K562 (cell line): ENCODE measurements at regions not wholly inside any gene's neighbourhood (a gene's known extent, or its start where the extent isn't known, plus 50 kb on each side); places are given as distances from the start of the nearest gene placed in this dataset.
A peak's percentile ranks its signal among the peaks of the same experiment; 100 is the strongest.

Experiments
- BRF1 ChIP-seq: IDR thresholded peaks from 3 replicates; pipeline ENCODE4 v1.6.1; 2011; ENCODE audit warnings: borderline replicate concordance, mild to moderate bottlenecking; ENCODE audit not compliant: insufficient read length; ENCODE audit errors: extremely low read depth
- C11orf30 ChIP-seq: fragments of 450-650 bp; IDR thresholded peaks from 2 replicates; pipeline ENCODE4 v1.6.1; 2016; ENCODE audit warnings: low read depth, mild to moderate bottlenecking
- EZH2 ChIP-seq: IDR thresholded peaks from 2 replicates; pipeline ENCODE4 v1.6.1; 2012; ENCODE audit warnings: low read depth, mild to moderate bottlenecking, inconsistent platforms, low read length, borderline replicate concordance
- MAFG ChIP-seq: fragments of 450-650 bp; conservative IDR thresholded peaks from 2 replicates; pipeline ENCODE4 v1.6.1; 2016; ENCODE audit warnings: missing genetic modification characterization, missing compliant biosample characterization
- MAFK ChIP-seq: IDR thresholded peaks from 2 replicates; pipeline ENCODE4 v1.6.1; 2011; ENCODE audit warnings: low read length, improper control_type of control experiment
- NFRKB ChIP-seq: fragments of 450-650 bp; IDR thresholded peaks from 2 replicates; pipeline ENCODE4 v1.6.1; 2016; ENCODE audit warnings: low read depth
- TARDBP ChIP-seq: fragments of 450-650 bp; IDR thresholded peaks from 2 replicates; pipeline ENCODE4 v1.6.1; 2016
- ZNF316 ChIP-seq: fragments of 450-650 bp; IDR thresholded peaks from 2 replicates; pipeline ENCODE4 v1.6.1; 2016
- TF ChIP-seq, protein P1 (sequence below): sonication (generic); formaldehyde crosslinking; IDR thresholded peaks from 2 replicates; pipeline ENCODE4 v1.8.1; 2023; ENCODE audit warnings: mild to moderate bottlenecking, missing genetic modification reagents
- TF ChIP-seq, protein P2 (sequence below): sonication (generic); formaldehyde crosslinking; IDR thresholded peaks from 2 replicates; pipeline ENCODE4 v1.8.1; 2022; ENCODE audit warnings: missing genetic modification reagents
- TF ChIP-seq, protein P3 (sequence below): fragments of 250-450 bp; sonication (Bioruptor Pico); IDR thresholded peaks from 2 replicates; pipeline ENCODE4 v1.4.0; 2020; ENCODE audit warnings: mild to moderate bottlenecking

DNA sequence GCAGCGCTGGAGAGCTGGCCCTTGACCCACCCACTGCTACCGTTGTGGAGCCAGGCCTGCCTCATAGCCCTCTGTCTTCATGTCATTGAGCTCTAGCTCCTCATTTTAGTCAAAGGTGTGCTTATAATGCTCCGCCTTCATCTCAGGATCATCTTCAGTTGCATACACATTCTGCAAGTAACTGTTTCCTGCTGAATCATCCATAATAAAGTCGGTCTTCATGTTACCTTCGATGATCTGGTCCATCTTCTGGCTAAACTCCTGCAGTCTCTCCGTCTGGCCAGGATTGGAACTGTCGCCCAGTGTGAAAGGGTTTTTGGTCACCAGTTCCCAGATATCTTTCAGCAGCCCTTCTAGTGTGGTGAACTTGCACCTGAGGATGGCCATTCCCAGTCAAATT, 62.6 kb upstream of the ARMC2 start (continued):
- TF ChIP-seq EZH2 (no peak), NFRKB (no peak), C11orf30 (peak; percentile 73), MAFK (peak; percentile 36), TARDBP (no peak), MAFG (tag) (peak; percentile 78), ZNF316 (peak; percentile 77), BRF1 (no peak)
- TF ChIP-seq, protein P1, sequence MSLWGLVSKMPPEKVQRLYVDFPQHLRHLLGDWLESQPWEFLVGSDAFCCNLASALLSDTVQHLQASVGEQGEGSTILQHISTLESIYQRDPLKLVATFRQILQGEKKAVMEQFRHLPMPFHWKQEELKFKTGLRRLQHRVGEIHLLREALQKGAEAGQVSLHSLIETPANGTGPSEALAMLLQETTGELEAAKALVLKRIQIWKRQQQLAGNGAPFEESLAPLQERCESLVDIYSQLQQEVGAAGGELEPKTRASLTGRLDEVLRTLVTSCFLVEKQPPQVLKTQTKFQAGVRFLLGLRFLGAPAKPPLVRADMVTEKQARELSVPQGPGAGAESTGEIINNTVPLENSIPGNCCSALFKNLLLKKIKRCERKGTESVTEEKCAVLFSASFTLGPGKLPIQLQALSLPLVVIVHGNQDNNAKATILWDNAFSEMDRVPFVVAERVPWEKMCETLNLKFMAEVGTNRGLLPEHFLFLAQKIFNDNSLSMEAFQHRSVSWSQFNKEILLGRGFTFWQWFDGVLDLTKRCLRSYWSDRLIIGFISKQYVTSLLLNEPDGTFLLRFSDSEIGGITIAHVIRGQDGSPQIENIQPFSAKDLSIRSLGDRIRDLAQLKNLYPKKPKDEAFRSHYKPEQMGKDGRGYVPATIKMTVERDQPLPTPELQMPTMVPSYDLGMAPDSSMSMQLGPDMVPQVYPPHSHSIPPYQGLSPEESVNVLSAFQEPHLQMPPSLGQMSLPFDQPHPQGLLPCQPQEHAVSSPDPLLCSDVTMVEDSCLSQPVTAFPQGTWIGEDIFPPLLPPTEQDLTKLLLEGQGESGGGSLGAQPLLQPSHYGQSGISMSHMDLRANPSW = no peak
- TF ChIP-seq, protein P2, sequence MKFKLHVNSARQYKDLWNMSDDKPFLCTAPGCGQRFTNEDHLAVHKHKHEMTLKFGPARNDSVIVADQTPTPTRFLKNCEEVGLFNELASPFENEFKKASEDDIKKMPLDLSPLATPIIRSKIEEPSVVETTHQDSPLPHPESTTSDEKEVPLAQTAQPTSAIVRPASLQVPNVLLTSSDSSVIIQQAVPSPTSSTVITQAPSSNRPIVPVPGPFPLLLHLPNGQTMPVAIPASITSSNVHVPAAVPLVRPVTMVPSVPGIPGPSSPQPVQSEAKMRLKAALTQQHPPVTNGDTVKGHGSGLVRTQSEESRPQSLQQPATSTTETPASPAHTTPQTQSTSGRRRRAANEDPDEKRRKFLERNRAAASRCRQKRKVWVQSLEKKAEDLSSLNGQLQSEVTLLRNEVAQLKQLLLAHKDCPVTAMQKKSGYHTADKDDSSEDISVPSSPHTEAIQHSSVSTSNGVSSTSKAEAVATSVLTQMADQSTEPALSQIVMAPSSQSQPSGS (CRISPR knock-in tag) = no peak
- TF ChIP-seq, protein P3, sequence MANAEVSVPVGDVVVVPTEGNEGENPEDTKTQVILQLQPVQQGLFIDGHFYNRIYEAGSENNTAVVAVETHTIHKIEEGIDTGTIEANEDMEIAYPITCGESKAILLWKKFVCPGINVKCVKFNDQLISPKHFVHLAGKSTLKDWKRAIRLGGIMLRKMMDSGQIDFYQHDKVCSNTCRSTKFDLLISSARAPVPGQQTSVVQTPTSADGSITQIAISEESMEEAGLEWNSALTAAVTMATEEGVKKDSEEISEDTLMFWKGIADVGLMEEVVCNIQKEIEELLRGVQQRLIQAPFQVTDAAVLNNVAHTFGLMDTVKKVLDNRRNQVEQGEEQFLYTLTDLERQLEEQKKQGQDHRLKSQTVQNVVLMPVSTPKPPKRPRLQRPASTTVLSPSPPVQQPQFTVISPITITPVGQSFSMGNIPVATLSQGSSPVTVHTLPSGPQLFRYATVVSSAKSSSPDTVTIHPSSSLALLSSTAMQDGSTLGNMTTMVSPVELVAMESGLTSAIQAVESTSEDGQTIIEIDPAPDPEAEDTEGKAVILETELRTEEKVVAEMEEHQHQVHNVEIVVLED (CRISPR knock-in tag) = no peak
- TF ChIP-seq, all 486 proteins: peak for 5
